Nucleus accumbens (tissue), 56 donors: ENCODE measurements at regions not wholly inside any gene's neighbourhood (a gene's known extent, or its start where the extent isn't known, plus 50 kb on each side); places are given as distances from the start of the nearest gene placed in this dataset.

ENCODE experiments used
- DNase-seq, 56 donors: peaks; one replicate each; lab custom pipeline; 2025; lab: John Stamatoyannopoulos, UW

DNA sequence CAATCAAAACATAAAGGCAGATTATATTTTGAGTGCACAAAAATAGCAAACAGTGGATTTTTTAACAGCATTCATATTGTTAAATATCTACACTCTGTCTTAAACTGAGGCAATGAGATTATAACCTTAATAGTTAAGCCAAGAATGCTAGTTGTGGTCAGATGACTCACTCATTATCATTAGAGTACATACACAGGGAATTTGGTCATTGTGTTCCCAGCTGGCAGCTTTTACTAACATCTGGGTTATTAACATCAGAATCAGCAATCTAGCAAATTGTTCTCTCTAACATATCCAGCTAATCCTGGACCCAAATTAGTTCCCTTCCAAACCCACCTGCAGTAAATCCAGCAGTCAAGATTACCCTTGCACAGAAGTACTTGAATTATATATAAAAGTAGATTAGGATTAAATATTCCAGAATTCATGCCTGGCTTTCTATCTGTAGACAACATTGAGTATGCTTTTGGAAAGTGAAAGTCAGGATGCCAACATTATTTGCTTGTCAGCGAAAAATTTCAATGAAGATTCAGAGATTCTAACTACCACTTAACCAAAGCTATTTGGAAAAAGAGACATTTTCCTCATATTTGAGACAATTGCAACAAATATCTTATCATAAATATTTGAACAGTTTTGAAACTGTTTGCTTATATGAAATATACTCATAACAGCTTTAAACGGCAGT is 1035.6 kb upstream of the PHF14 start:
- peak in 1 of 56 donors; percentile 13 for DNase-seq

DNA sequence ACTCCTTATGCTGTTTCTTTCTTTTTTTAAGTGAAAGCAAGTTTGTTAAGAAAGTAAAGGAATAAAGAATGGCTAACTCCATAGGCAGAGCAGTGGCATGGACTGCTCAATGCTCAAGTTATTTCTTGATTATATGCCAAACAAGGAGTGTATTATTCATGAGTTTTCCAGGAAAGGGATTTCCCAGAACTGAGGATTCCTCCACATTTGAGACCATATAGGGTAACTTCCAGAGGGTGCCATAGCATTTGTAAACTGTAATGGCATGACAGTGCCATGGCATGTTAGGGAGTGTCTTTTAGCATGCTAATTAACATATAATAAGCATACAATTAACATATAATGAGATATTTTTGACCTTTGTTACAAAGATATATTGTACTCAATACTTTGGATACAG is 1034.5 kb upstream of the PHF14 start:
- DNase-seq, result no peak

DNA sequence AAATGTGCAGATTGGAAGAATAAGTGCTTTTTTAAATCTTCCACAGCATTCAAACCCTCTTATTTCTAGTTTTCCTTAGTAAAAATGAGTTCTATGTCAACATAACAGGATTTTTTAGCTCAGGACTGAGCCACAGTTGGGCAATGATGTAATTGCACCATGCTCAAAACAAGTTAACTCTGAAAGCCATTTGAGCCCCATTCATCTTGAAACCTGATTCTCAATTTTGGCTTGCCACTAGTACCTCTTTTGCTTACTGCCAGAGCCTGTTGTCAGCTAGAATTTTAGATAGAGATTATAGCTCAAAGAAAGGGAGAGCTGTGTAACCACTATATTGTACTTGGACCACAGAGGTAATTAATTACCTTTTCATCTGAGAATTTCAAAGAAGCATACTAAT is 1028.5 kb upstream of the PHF14 start:
- no peak for DNase-seq

DNA sequence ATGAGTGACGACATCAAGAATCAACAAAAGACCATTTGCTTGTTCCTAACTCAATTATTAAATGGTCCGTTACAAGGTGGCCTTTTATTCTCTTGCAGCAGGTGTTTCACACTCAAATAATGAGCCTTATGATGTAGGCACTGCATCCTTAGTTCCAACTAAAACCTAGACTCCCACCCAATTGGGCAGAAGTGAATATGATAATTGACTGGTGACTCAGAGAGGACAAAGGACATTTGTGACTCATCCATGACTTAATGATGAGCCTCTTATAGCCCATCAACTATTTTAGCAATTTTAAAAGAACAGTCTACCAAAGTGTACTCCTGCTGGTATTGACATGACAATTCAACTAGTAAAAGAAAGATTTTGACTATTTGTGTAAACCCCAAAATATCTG is 1027.8 kb upstream of the PHF14 start:
- peak in 1 of 56 donors; percentile 1 for DNase-seq

DNA sequence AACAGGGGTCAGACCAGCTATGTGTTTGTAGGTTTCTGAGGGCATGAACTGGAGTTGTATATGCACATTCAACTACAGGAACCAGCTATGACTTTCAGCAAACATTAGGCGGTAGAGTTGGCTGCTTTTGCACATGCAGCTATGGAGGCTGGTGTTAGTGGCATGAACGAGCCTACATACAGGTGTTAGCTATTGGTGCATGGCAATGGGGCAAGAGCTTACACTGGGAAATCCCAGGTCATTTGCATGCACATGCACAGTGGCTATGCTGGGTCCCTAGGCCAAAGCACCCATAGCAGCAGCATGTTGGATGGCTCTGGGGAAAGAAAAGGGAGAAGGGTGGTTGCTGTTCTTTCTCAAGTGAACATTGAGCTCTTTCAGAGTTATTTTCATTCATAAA is 1018.5 kb upstream of the PHF14 start:
- no peak for DNase-seq

DNA sequence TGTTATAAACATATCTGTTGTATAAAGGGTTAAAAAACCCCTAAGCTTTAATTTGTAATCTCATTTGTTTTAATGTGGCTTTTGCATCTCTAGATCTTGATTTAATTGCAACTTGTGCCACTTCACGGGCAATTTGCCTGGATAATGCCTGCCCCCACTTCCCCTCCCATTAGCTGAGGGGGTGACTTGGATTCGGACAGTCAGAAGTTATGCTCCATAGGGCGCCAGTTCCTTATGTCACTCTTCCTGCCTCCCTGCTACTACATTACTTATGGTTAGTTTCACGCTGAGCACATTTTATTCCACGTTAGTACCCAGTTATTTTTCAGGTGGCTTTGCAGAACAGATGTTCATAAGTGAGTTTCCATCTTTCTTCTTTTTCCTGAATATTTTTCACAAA is 1015.2 kb upstream of the PHF14 start:
- no peak for DNase-seq

DNA sequence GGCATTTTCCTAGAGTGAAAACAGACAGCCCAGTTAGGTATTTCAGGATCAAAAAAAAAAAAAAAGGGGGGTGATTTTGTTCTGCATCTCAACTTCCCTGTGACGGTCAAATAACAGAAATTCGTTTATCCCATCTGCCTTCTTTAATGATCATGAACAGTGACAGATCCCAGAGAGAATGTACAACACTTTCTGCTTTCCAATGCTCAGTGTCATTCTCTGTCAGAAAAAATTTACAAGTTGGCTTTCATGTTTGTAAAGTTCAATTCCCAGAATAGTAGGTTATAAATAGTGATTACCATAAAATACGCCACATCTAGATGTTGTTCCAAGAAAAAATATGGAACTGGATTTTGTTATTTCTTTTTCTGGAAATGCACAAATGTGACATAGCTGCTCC is 1013.2 kb upstream of the PHF14 start:
- DNase-seq, result no peak

DNA sequence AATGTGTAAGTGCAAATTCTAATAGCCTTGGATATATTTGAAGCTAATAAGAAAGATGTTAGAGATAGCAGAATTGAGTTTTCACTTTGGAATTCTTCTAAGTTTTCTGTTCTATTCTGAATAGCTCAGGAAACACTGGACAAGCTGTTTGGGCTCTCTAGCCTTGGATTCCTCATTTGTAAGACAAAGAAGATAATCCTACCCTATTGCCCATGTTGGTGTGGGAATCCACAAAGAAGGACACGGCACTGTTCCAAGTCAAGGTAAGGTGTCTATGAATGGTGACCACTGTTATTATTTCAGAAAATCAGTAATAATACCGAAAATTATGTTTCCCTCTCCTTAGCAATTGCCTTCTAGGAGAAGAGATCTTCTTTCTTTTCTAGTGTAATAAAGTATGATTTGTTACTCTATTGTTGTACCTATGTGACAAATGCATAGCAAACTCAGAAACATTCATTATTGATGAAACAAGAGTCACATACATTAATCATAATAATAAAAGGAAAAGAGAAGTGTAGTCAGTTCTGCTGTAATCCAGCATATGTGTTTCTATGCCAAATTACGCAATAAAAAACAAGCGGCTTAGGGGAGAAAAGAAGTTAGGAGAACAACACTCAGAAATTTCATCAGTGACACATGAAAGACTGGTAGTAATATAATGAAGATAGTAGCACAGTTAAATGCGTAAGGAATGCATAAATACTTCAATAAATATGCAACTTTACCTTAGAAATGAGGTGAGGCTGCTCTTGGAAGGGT is 1012.3 kb upstream of the PHF14 start:
- DNase-seq, result no peak

DNA sequence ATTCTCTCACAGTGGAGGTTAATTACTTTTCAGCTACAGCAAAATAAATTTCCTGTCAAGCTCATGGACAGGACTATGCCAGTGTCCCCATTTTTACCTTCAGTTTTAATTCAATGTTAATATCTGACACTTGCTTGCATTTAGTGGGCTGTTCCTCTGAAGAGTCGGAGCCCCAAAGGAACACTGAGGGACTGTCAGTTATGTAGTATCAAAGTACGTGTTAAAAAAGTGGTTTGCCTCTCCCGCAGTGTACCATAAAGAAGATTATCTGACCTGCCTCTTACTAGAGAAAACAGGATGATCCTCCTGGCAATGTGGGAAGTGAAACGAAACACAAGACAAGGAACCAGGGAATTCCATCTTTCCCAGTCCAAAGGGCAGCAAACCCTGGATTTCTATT is 1010.9 kb upstream of the PHF14 start:
- no peak for DNase-seq

DNA sequence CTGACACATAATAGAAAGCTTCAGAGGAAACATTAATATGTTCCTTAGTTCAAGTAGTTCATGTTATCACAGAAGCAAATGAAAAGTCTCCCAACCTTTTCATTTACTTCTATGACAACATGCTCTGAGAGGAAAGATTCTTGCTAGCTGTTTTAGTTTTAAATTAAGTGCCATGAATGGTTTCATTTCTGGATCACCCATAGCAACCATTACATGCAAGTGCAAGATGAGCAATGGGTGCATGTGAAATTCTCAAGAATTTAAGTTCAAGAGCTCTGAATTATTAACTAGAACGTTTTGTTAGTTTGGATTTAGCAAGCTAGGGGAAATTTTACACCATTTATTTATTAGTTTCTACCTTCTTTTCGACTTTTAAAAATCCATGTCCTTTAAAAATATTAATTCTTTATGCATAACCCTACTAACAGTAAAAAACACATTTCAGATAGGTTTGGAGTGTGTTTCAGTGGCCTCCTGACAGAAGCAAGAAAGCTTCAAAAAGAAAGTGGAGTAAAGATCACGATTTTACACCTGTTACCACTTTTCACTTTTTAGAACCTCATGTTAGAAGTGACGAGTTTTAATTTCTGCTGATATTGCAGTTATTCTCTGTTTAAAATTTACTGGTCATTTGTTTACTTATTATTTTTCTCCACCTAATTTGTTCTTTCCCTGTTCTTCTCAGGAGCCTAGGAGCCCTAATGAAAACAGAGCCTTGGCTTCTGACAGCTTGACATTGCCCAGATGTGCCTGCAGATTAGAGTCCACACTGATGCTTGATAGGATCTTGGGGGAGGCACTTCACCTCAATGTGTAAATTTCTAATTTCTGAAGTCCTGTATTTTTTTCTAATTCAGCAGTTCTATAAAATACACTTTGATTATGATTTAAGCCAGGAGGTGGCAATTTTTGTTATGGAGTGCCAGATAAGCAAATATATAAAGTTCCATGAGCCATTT is 995.3 kb upstream of the PHF14 start:
- no peak for DNase-seq

DNA sequence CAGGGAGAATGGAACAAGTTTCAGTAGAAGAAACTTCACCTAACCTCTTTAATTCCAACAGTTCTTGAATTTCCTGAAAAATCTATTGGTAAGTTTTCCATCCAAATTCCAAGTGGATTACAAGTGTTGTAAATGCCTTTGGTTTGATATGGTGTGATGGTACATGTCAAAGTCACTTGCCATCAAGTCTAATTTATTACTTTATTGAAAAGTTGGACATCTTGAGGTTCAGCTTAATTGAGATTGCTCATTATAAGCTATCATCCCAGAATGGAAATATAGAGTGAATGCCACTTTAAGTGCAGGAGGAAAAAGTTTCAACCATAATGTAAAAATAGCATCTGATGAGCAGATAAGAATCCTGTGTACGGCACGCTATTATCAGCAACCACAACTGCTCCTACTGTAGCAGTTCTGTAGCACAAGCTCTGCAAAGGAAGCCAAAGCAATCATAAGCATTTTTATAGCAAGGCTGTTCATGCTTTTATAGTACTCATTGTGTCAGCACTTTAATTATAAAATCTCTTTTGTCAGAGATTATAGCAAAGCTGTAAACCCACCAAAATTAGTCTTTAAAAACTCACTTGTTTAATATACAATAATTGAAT is 991.8 kb upstream of the PHF14 start:
- DNase-seq, result no peak

DNA sequence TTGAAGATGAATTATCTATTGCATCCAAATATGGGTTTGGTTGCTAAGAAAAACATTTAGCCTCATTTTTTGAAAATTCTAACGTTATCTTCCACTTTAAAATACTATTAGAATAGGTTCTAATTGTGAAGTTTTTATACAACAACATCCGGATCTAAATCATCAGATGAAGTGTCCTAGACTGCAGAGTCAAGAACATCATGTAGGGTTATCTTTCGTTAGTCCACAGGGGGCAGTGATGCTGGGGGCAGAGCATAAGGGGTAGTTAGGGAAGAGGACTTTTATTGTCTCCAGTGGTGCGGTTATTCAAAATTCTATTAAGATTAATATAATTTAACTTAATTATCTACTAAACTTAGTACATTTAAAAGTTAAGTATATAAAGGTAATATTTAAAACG is 990.6 kb upstream of the PHF14 start:
- DNase-seq, result no peak

DNA sequence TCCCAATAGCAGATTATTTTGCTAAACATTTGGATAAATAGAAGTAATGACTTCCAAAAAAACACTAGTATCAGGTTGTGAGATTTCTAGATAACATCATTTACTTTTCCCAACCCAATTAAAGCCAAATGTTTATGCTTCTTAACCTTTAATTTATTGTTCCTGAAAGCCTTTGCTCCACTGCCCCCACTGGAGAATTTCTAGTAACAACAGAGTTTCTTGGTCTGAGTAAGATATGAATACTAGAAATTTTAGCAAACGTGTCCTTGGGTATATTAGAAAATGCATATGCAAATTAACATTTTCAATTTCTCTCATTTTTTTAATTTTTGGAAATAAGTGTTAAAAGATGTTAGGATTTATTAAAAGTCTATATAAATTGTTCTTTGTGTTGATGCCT is 958.0 kb upstream of the PHF14 start:
- no peak for DNase-seq

DNA sequence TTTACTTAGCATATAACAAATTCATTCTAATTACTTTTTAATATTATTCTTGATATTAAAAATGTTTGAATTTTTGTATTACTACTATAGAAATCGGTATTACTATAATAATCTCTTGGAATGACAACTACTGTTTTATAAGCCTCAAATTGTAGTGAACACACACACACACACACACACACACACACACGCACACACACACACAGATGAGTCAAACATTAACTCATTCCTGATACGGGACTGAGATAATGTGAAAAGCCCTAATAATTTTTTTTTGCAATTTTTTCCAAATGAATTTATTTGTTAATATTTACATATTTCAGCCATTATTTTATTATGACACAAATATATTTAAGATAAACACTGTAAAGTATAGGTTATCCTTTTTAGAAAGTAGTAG is 951.2 kb upstream of the PHF14 start:
- no peak for DNase-seq

DNA sequence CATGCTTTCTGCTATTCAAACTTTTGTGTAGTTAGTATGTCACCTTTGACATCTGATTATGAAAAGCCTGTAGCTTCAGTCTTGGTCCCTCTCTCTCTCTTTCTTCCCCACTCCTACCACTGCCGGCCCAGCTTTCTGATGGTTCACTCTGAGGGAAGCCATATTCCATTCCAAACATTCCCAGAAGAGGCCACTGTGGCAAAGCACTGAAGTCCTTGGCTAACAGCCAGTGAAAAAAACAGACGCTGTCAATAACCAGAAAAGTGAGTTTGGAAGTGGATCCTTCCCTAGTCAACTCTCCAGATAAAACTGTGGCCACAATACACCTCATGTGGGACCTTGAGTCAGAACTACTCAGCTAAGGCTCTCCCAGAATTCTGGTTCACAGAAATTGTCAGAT is 950.7 kb upstream of the PHF14 start:
- peak in 30 of 56 donors; percentile 1 to 46 (median 8) for DNase-seq

DNA sequence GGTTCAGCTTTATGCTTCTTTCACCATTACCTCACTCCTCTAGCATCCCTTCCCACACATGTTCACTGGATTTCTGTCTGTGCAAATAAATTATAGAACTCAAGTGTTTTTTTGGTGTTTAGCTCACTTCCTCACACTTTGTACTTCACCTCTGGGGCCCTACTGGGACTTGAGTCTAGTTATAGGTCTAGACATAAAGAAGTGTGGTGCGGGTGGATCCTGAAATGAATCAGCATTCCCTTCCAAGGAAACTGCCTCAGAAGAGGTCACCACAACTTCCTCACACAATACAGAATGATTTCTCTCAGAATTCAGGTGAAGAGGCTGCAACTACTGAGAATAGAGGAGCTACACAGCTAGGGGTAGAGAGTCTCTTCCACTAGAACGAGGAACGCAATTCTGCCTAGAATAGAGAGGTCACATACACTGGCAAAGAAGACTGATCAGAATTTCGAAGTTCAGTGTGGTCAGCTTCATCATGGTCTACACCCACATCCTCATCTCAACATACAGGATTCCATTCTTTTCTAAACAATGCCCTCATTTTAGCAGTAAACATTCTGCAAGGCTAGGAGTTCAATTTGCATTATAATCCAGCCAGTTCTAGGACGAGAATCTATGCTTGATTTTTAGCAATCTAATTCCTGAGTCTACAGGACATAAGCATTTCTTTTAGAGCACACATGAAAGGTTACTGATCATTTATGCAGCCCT is 938.7 kb upstream of the PHF14 start:
- DNase-seq, result no peak

DNA sequence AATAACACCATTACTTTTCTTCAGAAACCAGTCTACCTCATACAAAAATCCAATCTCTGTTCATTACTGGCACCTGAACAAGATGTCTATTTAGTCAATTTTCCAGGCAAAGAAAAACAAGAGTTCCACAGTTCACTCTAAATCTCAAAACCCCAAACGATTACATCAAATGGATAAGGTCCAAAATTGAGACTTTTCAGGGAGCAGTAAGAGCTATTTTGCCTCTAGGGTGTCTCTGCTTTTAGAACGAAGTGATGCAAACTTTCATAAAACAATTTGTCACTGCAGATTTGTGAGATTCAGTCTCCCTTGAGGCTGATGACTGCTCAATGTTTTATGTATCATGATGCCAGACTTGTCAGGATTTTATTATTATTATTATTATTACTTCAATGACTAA is 937.0 kb upstream of the PHF14 start:
- no peak for DNase-seq

DNA sequence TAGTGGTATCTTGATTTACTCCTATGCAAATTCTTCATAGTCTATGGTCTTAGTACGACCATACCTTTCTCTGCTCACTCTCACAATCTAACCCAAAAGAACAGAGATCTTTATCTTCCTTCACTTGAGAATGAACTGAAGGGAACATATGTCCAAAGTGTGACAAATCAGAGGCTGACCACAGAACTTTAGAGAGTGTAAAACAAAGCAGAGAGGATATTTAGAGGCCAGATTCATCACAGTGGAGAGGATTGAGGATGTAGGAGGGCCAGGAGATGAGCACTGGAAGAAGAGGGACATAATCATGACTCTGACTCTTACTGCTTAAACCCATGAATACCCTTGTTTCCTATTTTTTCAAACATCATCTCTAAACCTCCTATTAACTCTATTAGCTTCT is 935.3 kb upstream of the PHF14 start:
- DNase-seq, result no peak

DNA sequence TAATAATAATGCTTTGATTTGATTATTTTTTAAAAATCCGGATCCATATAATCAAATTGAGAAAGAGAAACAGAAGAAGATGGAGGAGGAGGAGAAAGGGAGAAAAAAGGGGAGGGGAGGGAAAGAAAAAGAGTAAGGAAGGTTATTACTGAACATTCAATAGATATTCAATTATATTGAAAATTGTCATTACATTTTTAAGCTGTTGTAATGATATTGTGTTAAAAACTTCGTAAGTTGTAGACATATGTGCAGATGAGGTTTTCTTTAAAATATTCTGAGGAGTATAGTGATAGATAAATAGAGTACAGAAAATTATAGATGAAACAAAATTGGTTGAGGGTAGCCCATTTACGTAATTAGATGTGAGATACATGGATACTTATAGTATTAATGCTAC is 933.0 kb upstream of the PHF14 start:
- no peak for DNase-seq

DNA sequence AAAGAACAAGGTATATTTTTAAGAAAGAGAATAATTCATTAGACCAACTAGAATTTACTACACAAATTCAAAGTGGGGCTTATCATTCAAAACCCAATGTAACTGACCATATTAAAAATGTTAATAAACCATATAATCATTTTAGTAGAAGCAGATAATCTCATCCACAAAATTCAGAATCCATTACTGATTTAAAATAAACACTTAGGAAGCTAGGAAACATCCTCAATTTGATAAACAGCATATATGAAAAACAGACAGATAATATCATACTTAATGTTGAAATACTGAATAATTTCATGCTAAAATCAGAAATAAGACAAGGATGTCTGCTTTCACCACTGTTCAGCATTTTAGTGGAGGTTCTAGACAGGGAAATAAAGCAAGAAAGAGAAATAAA is 902.8 kb upstream of the PHF14 start:
- DNase-seq, result no peak
